ENCODE measurements at regions not wholly inside any gene's neighbourhood (a gene's known extent, or its start where the extent isn't known, plus 50 kb on each side); places are given as distances from the start of the nearest gene placed in this dataset.
"Not testable (repeated sequence)": the region's sequence is repeated elsewhere in the genome, so short reads cannot be mapped to it uniquely, and the experiment has no call there.

DNA sequence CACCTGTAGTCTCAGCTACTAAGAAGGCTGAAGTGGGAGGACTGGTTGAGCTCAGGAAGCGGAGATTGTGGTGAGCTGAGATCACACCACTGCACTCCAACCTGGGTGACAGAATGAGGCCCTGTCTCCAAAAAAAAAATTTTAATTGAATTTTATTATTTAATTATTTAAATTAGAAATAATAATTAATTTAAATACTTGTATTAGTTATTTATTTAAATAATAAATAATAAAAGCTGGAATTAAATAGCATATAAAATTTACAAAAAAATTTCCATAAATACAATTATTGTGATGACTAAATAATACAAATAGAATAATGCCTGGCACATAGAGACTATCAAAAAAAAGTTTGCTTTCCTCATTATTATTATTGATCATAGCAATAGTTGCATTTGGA, 371.5 kb downstream of the KCNA4 start:
- intact Hi-C loops (cut with micrococcal nuclease) = no loop called here
- ATAC-seq = no peak
- no peak for DNase-seq

GRCh38 chr11:29641201-29641600, 375.6 kb downstream of the KCNA4 start:
- DNase-seq = no peak
- intact Hi-C loops (cut with micrococcal nuclease) = no loop called here
- no peak for ATAC-seq

DNA sequence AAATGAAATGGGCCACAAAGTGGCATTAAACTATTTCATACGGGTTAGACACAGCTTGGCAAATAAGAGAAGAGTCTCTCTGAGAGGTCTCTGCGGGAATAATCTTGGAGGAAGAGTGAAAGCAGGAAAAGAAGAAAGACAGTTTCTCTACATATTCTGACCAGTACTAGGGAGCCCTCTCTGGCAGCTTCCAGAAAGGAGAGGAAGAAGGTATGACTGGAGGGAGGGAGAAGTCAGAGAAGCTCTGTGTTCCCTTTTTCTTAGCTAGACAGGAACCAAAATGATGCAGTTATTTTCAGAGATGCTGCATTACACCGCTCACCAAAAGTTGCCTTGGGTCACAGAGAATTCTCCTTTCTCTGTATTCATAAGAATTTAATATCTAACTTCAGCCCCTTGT, 382.1 kb downstream of the KCNA4 start:
- intact Hi-C loops (cut with micrococcal nuclease) = no loop called here
- DNase-seq = no peak
- no peak for ATAC-seq

GRCh38 chr11:29634244-29634643, 382.6 kb downstream of the KCNA4 start:
- intact Hi-C loops (cut with micrococcal nuclease) = no loop called here
- ATAC-seq = no peak

DNA sequence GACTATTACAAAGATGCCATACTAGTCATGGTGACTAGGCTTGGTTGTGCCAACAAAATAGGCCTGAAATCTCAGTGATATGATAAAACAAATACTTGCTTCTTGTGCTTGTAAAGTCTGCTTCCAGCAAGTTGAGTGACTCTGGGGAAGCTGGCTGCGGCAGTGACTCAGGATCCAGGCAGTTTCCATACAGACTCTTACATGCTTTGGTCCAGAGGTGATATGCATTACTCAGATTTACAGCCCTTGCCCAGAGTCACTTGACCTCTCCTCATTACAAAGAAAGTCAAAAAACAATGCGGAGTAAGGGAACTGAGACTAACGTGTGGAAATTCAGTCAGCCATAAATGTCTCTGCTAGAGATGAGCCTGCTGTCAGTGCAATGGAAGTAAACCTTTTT, 387.5 kb downstream of the KCNA4 start:
- intact Hi-C loops (cut with micrococcal nuclease) = no loop called here
- ATAC-seq (no peak), DNase-seq (no peak)

More at GRCh38 chr11:29634244-29634643, 382.6 kb downstream of the KCNA4 start:
- no peak for DNase-seq

DNA sequence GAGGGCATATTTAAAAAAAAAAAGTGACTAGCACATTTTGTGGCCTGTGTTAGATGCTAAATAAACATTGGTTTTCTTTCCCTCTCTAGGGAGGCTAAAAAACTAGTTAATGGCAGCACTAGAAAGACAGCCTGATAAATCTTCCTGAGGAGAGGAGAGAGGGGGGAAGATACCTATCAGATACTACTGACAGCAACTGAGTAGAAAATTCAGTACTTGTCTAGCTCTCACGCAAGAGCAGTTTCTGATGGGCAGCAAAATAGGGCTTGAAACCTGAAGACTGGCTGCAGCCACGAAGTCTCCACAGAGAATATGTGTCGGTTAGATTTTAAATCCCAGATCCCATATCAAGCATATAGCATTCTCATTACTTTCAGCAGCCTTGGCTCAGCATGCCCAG, 388.2 kb downstream of the KCNA4 start:
- intact Hi-C loops (cut with micrococcal nuclease) = no loop called here
- DNase-seq (no peak), ATAC-seq (no peak)

DNA sequence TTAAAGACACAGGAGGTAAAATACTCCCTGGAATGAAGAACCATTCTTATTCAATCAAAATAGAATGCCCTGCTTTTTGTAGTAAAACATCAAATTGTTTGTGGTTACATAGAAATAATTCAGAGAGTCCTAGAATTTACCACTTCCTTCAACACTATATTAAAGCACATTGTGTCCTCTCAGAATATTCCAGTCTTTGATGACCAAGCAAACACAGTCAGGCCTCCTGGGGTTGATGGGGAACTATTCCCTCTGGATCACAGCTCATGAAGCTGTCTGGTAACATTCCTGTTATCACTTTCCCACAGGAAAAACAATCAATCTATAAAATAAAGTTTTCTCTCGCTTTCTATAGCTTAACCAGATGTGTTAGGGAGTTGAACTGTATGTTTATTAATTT, 389.3 kb downstream of the KCNA4 start:
- no peak for DNase-seq
- no peak for ATAC-seq
- intact Hi-C loops (cut with micrococcal nuclease) = no loop called here

DNA sequence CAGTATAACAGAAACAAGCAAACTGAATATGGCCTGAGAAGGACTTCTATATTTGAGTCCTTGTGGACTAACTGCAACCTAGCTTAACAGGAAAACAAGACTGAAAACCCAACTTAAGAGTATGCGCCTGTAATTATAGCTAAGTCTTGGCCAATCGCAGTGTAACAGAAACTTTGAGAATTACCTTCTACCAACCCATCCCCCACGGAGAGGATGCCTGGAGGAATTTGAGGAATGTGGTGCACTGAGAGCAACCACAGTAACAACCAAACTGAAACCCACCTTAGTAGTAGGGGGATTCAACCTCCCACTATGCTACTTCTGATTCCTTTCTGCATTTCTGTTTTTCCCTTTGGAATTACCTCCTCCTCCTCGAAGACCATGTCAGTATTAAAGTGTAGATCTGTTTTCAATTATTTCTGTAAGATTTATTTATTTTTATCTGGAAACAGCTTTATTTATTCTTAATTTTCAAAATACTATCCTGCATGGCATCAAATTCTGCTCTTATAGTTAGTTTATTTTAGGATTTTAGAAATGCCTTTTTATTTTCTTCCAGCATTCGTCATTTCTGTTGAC, 393.6 kb downstream of the KCNA4 start:
- DNase-seq = no peak
- intact Hi-C loops (cut with micrococcal nuclease) = no loop called here
- ATAC-seq = no peak

DNA sequence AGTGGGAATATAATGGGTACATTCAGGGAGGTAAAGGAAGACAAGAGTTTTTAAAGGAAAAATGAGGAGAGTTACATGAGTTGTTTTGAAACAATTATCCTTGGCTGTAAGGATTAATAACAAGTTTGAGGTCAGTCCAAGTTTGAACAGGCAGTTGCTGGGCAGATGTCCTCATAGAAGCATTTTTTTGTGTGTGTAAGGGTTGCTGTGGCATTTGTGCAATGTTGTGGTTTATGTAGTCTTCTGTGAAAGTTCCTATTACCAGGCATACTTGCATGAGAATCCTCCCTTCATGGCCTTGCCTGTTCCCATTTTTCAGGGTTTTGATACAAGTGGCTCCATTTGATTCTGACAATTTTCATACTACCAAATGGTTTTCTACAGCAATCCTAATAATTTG, 400.2 kb downstream of the KCNA4 start:
- intact Hi-C loops (cut with micrococcal nuclease) = no loop called here
- ATAC-seq (no peak), DNase-seq (no peak)

GRCh38 chr11:29612423-29612822, 404.4 kb downstream of the KCNA4 start:
- intact Hi-C loops (cut with micrococcal nuclease) = no loop called here
- ATAC-seq (no peak), DNase-seq (no peak)

- intact Hi-C loops (cut with micrococcal nuclease) = no loop called here
- no peak for ATAC-seq
- DNase-seq = no peak
Observed at GRCh38 chr11:29606330-29607031, 410.3 kb downstream of the KCNA4 start.

GRCh38 chr11:29600151-29600575, 416.7 kb downstream of the KCNA4 start:
- ATAC-seq; intact Hi-C loops (cut with micrococcal nuclease); DNase-seq: not testable (repeated sequence)

DNA sequence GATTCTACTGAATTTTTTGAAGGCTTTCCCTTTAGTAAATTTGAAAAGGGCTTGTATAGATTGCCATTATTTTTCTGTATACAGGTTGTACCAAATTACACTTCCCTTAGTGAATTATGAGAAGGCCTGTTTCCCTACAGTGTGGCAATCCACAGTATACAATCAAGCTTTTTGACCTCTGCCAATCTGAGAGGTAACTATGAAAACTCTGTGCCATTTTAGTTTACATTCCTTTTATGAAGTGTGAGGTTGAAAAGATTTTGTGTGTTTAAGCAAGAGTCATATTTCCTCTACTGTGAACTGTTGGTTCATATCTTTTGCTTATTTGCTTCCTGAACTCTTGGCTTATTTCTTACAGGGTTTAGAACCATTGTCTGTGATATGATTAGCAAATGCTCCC, 432.5 kb downstream of the KCNA4 start:
- ATAC-seq (no peak), DNase-seq (no peak)
- intact Hi-C loops (cut with micrococcal nuclease) = no loop called here

DNA sequence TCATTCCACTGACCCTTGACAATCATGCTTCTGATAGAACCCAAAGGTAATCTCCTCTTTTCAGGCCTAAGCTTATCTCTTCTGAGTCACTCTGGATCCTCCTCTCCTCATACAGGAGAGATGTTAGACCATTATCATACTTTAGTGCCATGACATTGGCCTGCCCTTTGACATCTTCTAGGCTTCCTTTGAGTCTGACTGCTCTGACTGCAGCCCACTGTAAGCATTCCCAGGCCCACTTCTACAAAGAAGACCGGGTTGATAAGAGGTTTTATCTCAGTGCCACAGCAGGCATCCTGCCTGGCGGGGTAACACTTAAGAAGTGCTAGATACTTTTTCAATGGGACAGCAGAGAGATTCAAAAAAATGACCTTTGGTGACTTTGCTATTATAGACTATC, 438.0 kb downstream of the KCNA4 start:
- no peak for ATAC-seq
- DNase-seq = no peak
- intact Hi-C loops (cut with micrococcal nuclease) = no loop called here

GRCh38 chr11:29564486-29564885, 452.3 kb downstream of the KCNA4 start:
- ATAC-seq = no peak
- DNase-seq = no peak
- intact Hi-C loops (cut with micrococcal nuclease) = no loop called here

DNA sequence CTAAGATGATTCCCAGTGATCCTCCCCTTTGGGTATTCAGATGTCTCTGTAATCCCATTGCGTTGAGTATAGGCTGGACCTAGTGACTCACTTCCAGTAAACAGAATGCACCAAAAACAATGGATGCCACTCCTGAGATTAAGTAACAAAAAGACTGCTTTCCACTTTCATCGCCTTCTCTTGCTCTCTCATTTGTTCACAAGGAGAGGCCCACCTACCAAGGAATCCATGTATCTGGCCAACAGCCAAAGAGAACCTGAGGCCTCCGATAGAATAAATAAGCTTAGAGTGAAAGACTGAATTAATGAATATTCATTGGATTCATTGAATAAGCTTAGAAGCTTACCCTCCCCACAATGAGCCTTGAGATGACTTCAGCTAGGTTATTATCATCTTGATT, 454.6 kb downstream of the KCNA4 start:
- ATAC-seq (no peak), DNase-seq (no peak)
- intact Hi-C loops (cut with micrococcal nuclease) = no loop called here

DNA sequence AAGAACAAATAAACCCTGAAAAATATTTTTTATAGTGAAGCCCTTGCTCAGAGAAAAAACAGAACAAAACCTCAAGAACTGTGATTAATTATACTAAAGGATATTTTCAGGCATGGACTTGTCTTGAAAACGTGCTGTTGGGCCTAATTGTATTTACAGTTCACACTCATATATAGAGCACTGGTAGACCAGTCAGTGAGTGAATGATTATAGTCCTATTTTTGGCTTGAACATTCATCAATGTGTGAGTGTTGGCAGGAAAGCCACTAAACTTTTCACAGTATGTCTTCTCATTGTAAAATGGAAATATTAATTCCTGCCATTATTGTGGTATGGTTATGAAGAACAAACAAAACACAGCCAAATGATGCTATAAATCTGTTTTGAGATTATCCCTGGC, 462.8 kb downstream of the KCNA4 start:
- peak; percentile 32 for ATAC-seq
- intact Hi-C loops (cut with micrococcal nuclease) = no loop called here
- DNase-seq = no peak

- ATAC-seq (peak; percentile 97), DNase-seq (no peak)
- intact Hi-C loops (cut with micrococcal nuclease) = no loop called here
Observed at GRCh38 chr11:29538339-29539036, 478.3 kb downstream of the KCNA4 start.

GRCh38 chr11:29534836-29535235, 482.0 kb downstream of the KCNA4 start:
- no peak for DNase-seq
- intact Hi-C loops (cut with micrococcal nuclease) = no loop called here
- no peak for ATAC-seq

DNA sequence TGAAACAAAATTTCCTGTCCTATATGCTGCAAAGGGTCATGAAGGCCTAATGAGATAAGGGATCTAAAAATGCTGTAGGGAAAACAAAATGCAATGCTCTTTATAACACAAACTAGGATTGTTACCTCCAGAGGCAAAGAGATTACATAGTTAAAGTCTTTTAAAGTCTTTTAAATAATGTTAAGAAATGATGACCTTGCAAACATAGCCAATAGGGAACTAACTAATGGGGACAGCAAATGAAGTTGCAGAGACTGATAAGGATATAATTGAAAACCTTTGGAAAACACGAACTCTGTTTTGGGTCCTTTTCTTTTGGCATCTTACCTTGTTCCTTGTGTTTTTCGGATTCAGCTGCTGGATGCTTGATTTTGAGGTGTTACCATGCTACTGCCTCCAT, 485.9 kb downstream of the KCNA4 start:
- intact Hi-C loops (cut with micrococcal nuclease) = no loop called here
- no peak for DNase-seq
- no peak for ATAC-seq

Measured in left ventricle myocardium superior (tissue), 1 donor.